ENCODE measurements at regions not wholly inside any gene's neighbourhood (a gene's known extent, or its start where the extent isn't known, plus 50 kb on each side); places are given as distances from the start of the nearest gene placed in this dataset.

DNA sequence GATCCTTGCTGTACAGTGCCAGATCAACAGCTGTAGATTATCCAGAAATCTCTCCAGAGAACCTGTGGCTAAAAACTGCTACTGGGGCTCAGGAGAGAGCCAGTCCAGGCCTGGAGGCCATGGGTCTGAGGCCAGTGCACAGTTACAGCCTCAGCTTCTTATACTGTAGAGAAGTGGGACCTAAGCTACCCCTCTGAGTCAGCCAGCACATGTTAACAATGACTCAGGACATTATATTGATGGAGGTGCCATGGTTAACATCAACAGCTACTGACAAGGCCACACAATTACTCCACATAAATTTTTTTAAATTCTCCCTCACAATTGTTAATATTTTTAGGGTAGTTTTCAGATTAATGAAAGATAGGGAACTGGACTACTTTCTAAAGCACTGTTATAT is 138.5 kb downstream of the RBM26 start:
- TF ChIP-seq POLR2AphosphoS5 (IDR thresholded peaks at IDR 0.05; ENCODE audit: borderline replicate concordance, low read depth, low read length) = no peak
- TF ChIP-seq EZH2 (IDR thresholded peaks at IDR 0.05) = no peak
